IMR-90 (cell line): ENCODE measurements at regions not wholly inside any gene's neighbourhood (a gene's known extent, or its start where the extent isn't known, plus 50 kb on each side); places are given as distances from the start of the nearest gene placed in this dataset.

Source experiments
- ATAC-seq: fragments of 200-7000 bp; cut with Tn5 transposase; 2 replicates; pipeline ENCODE4 v1.9.1; 2020; ENCODE audit warnings: low read depth, mild to moderate bottlenecking, moderate library complexity
- BruUV-seq: library from RNA; stranded (reverse); fragments of 400-500 nt; replicated peaks from 2 replicates; lab custom pipeline; 2021; lab: Mats Ljungman, UMichigan
- CTCF ChIA-PET: fragments of 300-600 bp; formaldehyde crosslinking; extraction: SDS; loops from one replicate; lab custom pipeline; 2021; ENCODE audit warnings: antibody characterized with exemption; lab: Yijun Ruan, JAX
- POLR2A ChIA-PET: fragments of 300-600 bp; sonication (Branson Sonifier 250); formaldehyde crosslinking; loops from one replicate; lab custom pipeline; 2022; ENCODE audit warnings: antibody characterized with exemption; ENCODE audit not compliant: unreplicated experiment; lab: Charles Lee
- DNase-seq: peaks from one replicate; pipeline ENCODE4 v3.0.0; 2013
- H2AFZ ChIP-seq: replicated peaks from 2 replicates; pipeline ENCODE3; 2013; ENCODE audit warnings: low read length, mild to moderate bottlenecking; ENCODE audit not compliant: poor library complexity
- H2AK5ac ChIP-seq: 2 replicates; pipeline ENCODE4 v1.6.1; 2013; ENCODE audit warnings: low read depth, low read length, inconsistent platforms
- H2AK9ac ChIP-seq: replicated peaks from 2 replicates; pipeline ENCODE3; 2013; ENCODE audit warnings: mild to moderate bottlenecking, low read depth, low read length, moderate library complexity; ENCODE audit not compliant: poor library complexity
- H2BK120ac ChIP-seq: 2 replicates; pipeline ENCODE4 v1.6.1; 2013; ENCODE audit warnings: low read depth, low read length, inconsistent platforms
- H2BK15ac ChIP-seq: 3 replicates; pipeline ENCODE4 v1.6.1; 2013; ENCODE audit warnings: low read depth, low read length, inconsistent platforms
- H2BK20ac ChIP-seq: 2 replicates; pipeline ENCODE4 v1.6.1; 2013; ENCODE audit warnings: low read depth, mild to moderate bottlenecking, inconsistent platforms, low read length, moderate library complexity
- H2BK5ac ChIP-seq: 2 replicates; pipeline ENCODE4 v1.6.1; 2013; ENCODE audit warnings: mild to moderate bottlenecking, low read depth, low read length, inconsistent platforms; ENCODE audit not compliant: poor library complexity, severe bottlenecking
- H3K14ac ChIP-seq: replicated peaks from 2 replicates; pipeline ENCODE4 v1.6.1; 2013; ENCODE audit warnings: low read depth, low read length, inconsistent platforms
- H3K18ac ChIP-seq: 2 replicates; pipeline ENCODE4 v1.6.1; 2013; ENCODE audit warnings: low read depth, low read length, control low read depth
- H3K23ac ChIP-seq: 2 replicates; pipeline ENCODE4 v1.6.1; 2013; ENCODE audit warnings: low read depth, low read length, inconsistent platforms
- H3K27ac ChIP-seq: 2 replicates; pipeline ENCODE4 v1.5.1; 2013; ENCODE audit warnings: mild to moderate bottlenecking, control low read depth, low read length; ENCODE audit not compliant: insufficient read depth
- H3K27me3 ChIP-seq: 2 replicates; pipeline ENCODE4 v1.6.1; 2013; ENCODE audit warnings: low read length; ENCODE audit not compliant: control insufficient read depth, insufficient read depth
- H3K36me3 ChIP-seq: 2 replicates; pipeline ENCODE4 v1.6.1; 2013; ENCODE audit warnings: low read length, mixed read lengths; ENCODE audit not compliant: control insufficient read depth, insufficient read depth
- H3K4ac ChIP-seq: 2 replicates; pipeline ENCODE4 v1.6.1; 2013; ENCODE audit warnings: low read depth, low read length, inconsistent platforms
- H3K4me1 ChIP-seq: 2 replicates; pipeline ENCODE4 v1.6.1; 2013; ENCODE audit warnings: low read length, mixed read lengths; ENCODE audit not compliant: control insufficient read depth, insufficient read depth
- H3K4me2 ChIP-seq: 2 replicates; pipeline ENCODE4 v1.6.1; 2013; ENCODE audit warnings: low read depth, mild to moderate bottlenecking, control low read depth, low read length, moderate library complexity
- H3K4me3 ChIP-seq: 2 replicates; pipeline ENCODE4 v1.5.1; 2013; ENCODE audit warnings: low read depth, mild to moderate bottlenecking, control low read depth, low read length, moderate library complexity; ENCODE audit not compliant: insufficient read depth
- H3K56ac ChIP-seq: 2 replicates; pipeline ENCODE4 v1.6.1; 2013; ENCODE audit warnings: low read length, inconsistent platforms; ENCODE audit not compliant: insufficient read depth; ENCODE audit errors: extremely low read depth
- H3K79me1 ChIP-seq, 2 experiments: 2 replicates each; pipeline ENCODE4 v1.6.1; 2013; ENCODE audit warnings: low read length in 2 of 2, inconsistent platforms in 1 of 2, low read depth in 1 of 2
- H3K9ac ChIP-seq: 2 replicates; pipeline ENCODE4 v1.6.1; 2013; ENCODE audit warnings: low read depth, low read length, control low read depth
- H3K9me1 ChIP-seq: 2 replicates; pipeline ENCODE4 v1.6.1; 2013; ENCODE audit warnings: low read length, inconsistent platforms; ENCODE audit not compliant: insufficient read depth
- H3K9me3 ChIP-seq: 2 replicates; pipeline ENCODE4 v1.6.1; 2013; ENCODE audit warnings: low read length; ENCODE audit not compliant: control insufficient read depth, insufficient read depth
- H4K20me1 ChIP-seq: 2 replicates; pipeline ENCODE4 v1.6.1; 2013; ENCODE audit warnings: low read length, inconsistent platforms; ENCODE audit not compliant: insufficient read depth
- H4K5ac ChIP-seq: 2 replicates; pipeline ENCODE4 v1.6.1; 2013; ENCODE audit warnings: mild to moderate bottlenecking, low read depth, low read length, control low read depth
- H4K8ac ChIP-seq, 2 experiments: 2 replicates each; pipeline ENCODE4 v1.6.1; 2013; ENCODE audit warnings: low read depth in 2 of 2, low read length in 2 of 2, control low read depth in 1 of 2, inconsistent platforms in 1 of 2
- H4K91ac ChIP-seq: 2 replicates; pipeline ENCODE4 v1.6.1; 2013; ENCODE audit warnings: low read depth, low read length, inconsistent platforms; ENCODE audit not compliant: insufficient read depth
- BHLHE40 ChIP-seq: fragments of 150-350 bp; IDR thresholded peaks from 2 replicates; pipeline ENCODE4 v1.6.1; 2016; ENCODE audit warnings: mild to moderate bottlenecking, low read depth, low read length
- CTCF ChIP-seq: conservative IDR thresholded peaks from 2 replicates; pipeline ENCODE4 v1.5.1; 2012; ENCODE audit warnings: mild to moderate bottlenecking, low read depth, low read length, improper control_type of control experiment
- ELK1 ChIP-seq: fragments of 150-350 bp; IDR thresholded peaks from 2 replicates; pipeline ENCODE4 v1.6.1; 2016; ENCODE audit warnings: low read depth, mild to moderate bottlenecking, low read length, moderate library complexity, borderline replicate concordance
- MAZ ChIP-seq: IDR thresholded peaks from 2 replicates; pipeline ENCODE4 v1.6.1; 2012; ENCODE audit warnings: low read depth, mild to moderate bottlenecking, low read length, improper control_type of control experiment, moderate library complexity, borderline replicate concordance
- RFX5 ChIP-seq: IDR thresholded peaks from 2 replicates; pipeline ENCODE4 v1.8.0; 2012; ENCODE audit warnings: low read depth, mild to moderate bottlenecking, low read length, moderate library complexity
- SMC3 ChIP-seq: fragments of 150-350 bp; IDR thresholded peaks from 2 replicates; pipeline ENCODE4 v1.6.1; 2016; ENCODE audit warnings: low read depth, mild to moderate bottlenecking, antibody characterized with exemption, low read length, moderate library complexity
- USF2 ChIP-seq: fragments of 150-350 bp; IDR thresholded peaks from 2 replicates; pipeline ENCODE4 v1.6.1; 2017; ENCODE audit warnings: mild to moderate bottlenecking, antibody characterized with exemption, low read length, low read depth
- WGBS, 2 experiments: methylation state at CpG; one replicate each; pipeline versions ENCODE4 v1.1.5 to v1.1.7; 2013; ENCODE audit warnings: missing lambda C conversion rate in 2 of 2; ENCODE audit not compliant: insufficient read length in 1 of 2; ENCODE audit errors: extremely low coverage in 2 of 2; 5-methylcytosine and 5-hydroxymethylcytosine counted together
- dilution Hi-C: fragments of 300-500 bp; cut with HindIII; formaldehyde crosslinking; loops from one replicate; pipeline ENCODE4 v1.14.3; 2018; ENCODE audit warnings: low sequenced_read_pairs; ENCODE audit not compliant: unreplicated experiment
- in situ Hi-C: fragments of 300-500 bp; cut with MboI; formaldehyde crosslinking; loops from 3 replicates; pipeline ENCODE4 v1.14.3; 2019; ENCODE audit warnings: low sequenced_read_pairs, inconsistent platforms, mixed read lengths
- intact Hi-C: fragments of 100-400 bp; cut with micrococcal nuclease; formaldehyde crosslinking; loops from 2 replicates; pipeline ENCODE4 v1.10.0; 2022

GRCh38 chr5:31049461-31049860 is 144.0 kb upstream of the CDH6 start:
- peaks cover 4% of the 10 kb centered on the region; the same call in 1 of the 2 replicates for H3K4me1 ChIP-seq
- H4K8ac ChIP-seq = no peak overlapping the region
- H3K27me3 ChIP-seq = no peaks in the 10 kb centered on the region
- H3K18ac ChIP-seq = no peak overlapping the region
- H4K91ac ChIP-seq = no peak overlapping the region
- H4K5ac ChIP-seq = no peak overlapping the region
- H3K4ac ChIP-seq = 0 out of 2 replicates have a peak overlapping the region, but pooled peaks have one; percentile 20
- no peak for TF ChIP-seq CTCF
- TF ChIP-seq USF2 = no peak
- no peak for TF ChIP-seq BHLHE40
- TF ChIP-seq RFX5 = no peak
- no peak for TF ChIP-seq SMC3
- TF ChIP-seq MAZ = no peak
- TF ChIP-seq ELK1 = no peak
- CTCF ChIA-PET = interaction anchor here (0.7 kb wide), 1 partner anchor 154 kb away, joined by 4 read pairs; no protein-coding TSS in a partner anchor
- no peak overlapping the region for H3K9ac ChIP-seq
- no peak overlapping the region for H2AFZ ChIP-seq
- dilution Hi-C loops = no loop called here
- H2BK15ac ChIP-seq = no peak overlapping the region
- H3K27ac ChIP-seq = no peak overlapping the region
- H3K56ac ChIP-seq = no peak overlapping the region
- in situ Hi-C loops = no loop called here
- DNase-seq = no peak
- no peaks in the 10 kb centered on the region for H3K36me3 ChIP-seq
- no peak overlapping the region for H2AK5ac ChIP-seq
- no peaks in the 10 kb centered on the region for H3K9me3 ChIP-seq
- no peak overlapping the region for H2BK20ac ChIP-seq
- no peak overlapping the region for H2BK120ac ChIP-seq
- H3K4me3 ChIP-seq = no peak overlapping the region
- POLR2A ChIA-PET = no interaction called here
- intact Hi-C loops = no loop called here
- H4K20me1 ChIP-seq = no peaks in the 10 kb centered on the region
- no peak overlapping the region for H2BK5ac ChIP-seq
- H2AK9ac ChIP-seq = no peak overlapping the region
- ATAC-seq = no peak
- H3K14ac ChIP-seq = no peak overlapping the region
- H3K9me1 ChIP-seq = no peaks in the 10 kb centered on the region; the same call in 1 of the 2 replicates
- 91% methylated on average over 1 of the region's 3 CpGs; no CpG with 5 or more reads in 1 of the 2 experiments for WGBS, 2 experiments
- no peak overlapping the region for H3K4me2 ChIP-seq
- no TSS peak for BruUV-seq
- H3K23ac ChIP-seq = no peak overlapping the region
- H3K79me1 ChIP-seq = no peaks in the 10 kb centered on the region
